IMR-90 (cell line): ENCODE measurements at regions not wholly inside any gene's neighbourhood (a gene's known extent, or its start where the extent isn't known, plus 50 kb on each side); places are given as distances from the start of the nearest gene placed in this dataset.

Experiments
- ATAC-seq: fragments of 200-7000 bp; cut with Tn5 transposase; 2 replicates; pipeline ENCODE4 v1.9.1; 2020; ENCODE audit warnings: low read depth, mild to moderate bottlenecking, moderate library complexity
- BruUV-seq: library from RNA; stranded (reverse); fragments of 400-500 nt; replicated peaks from 2 replicates; lab custom pipeline; 2021; lab: Mats Ljungman, UMichigan
- CTCF ChIA-PET: fragments of 300-600 bp; formaldehyde crosslinking; extraction: SDS; loops from one replicate; lab custom pipeline; 2021; ENCODE audit warnings: antibody characterized with exemption; lab: Yijun Ruan, JAX
- POLR2A ChIA-PET: fragments of 300-600 bp; sonication (Branson Sonifier 250); formaldehyde crosslinking; loops from one replicate; lab custom pipeline; 2022; ENCODE audit warnings: antibody characterized with exemption; ENCODE audit not compliant: unreplicated experiment; lab: Charles Lee
- DNase-seq: peaks from one replicate; pipeline ENCODE4 v3.0.0; 2013
- H2AFZ ChIP-seq: replicated peaks from 2 replicates; pipeline ENCODE3; 2013; ENCODE audit warnings: low read length, mild to moderate bottlenecking; ENCODE audit not compliant: poor library complexity
- H2AK5ac ChIP-seq: 2 replicates; pipeline ENCODE4 v1.6.1; 2013; ENCODE audit warnings: low read depth, low read length, inconsistent platforms
- H2AK9ac ChIP-seq: replicated peaks from 2 replicates; pipeline ENCODE3; 2013; ENCODE audit warnings: mild to moderate bottlenecking, low read depth, low read length, moderate library complexity; ENCODE audit not compliant: poor library complexity
- H2BK120ac ChIP-seq: 2 replicates; pipeline ENCODE4 v1.6.1; 2013; ENCODE audit warnings: low read depth, low read length, inconsistent platforms
- H2BK15ac ChIP-seq: 3 replicates; pipeline ENCODE4 v1.6.1; 2013; ENCODE audit warnings: low read depth, low read length, inconsistent platforms
- H2BK20ac ChIP-seq: 2 replicates; pipeline ENCODE4 v1.6.1; 2013; ENCODE audit warnings: low read depth, mild to moderate bottlenecking, inconsistent platforms, low read length, moderate library complexity
- H2BK5ac ChIP-seq: 2 replicates; pipeline ENCODE4 v1.6.1; 2013; ENCODE audit warnings: mild to moderate bottlenecking, low read depth, low read length, inconsistent platforms; ENCODE audit not compliant: poor library complexity, severe bottlenecking
- H3K14ac ChIP-seq: replicated peaks from 2 replicates; pipeline ENCODE4 v1.6.1; 2013; ENCODE audit warnings: low read depth, low read length, inconsistent platforms
- H3K18ac ChIP-seq: 2 replicates; pipeline ENCODE4 v1.6.1; 2013; ENCODE audit warnings: low read depth, low read length, control low read depth
- H3K23ac ChIP-seq: 2 replicates; pipeline ENCODE4 v1.6.1; 2013; ENCODE audit warnings: low read depth, low read length, inconsistent platforms
- H3K27ac ChIP-seq: 2 replicates; pipeline ENCODE4 v1.5.1; 2013; ENCODE audit warnings: mild to moderate bottlenecking, control low read depth, low read length; ENCODE audit not compliant: insufficient read depth
- H3K27me3 ChIP-seq: 2 replicates; pipeline ENCODE4 v1.6.1; 2013; ENCODE audit warnings: low read length; ENCODE audit not compliant: control insufficient read depth, insufficient read depth
- H3K36me3 ChIP-seq: 2 replicates; pipeline ENCODE4 v1.6.1; 2013; ENCODE audit warnings: low read length, mixed read lengths; ENCODE audit not compliant: control insufficient read depth, insufficient read depth
- H3K4ac ChIP-seq: 2 replicates; pipeline ENCODE4 v1.6.1; 2013; ENCODE audit warnings: low read depth, low read length, inconsistent platforms
- H3K4me1 ChIP-seq: 2 replicates; pipeline ENCODE4 v1.6.1; 2013; ENCODE audit warnings: low read length, mixed read lengths; ENCODE audit not compliant: control insufficient read depth, insufficient read depth
- H3K4me2 ChIP-seq: 2 replicates; pipeline ENCODE4 v1.6.1; 2013; ENCODE audit warnings: low read depth, mild to moderate bottlenecking, control low read depth, low read length, moderate library complexity
- H3K4me3 ChIP-seq: 2 replicates; pipeline ENCODE4 v1.5.1; 2013; ENCODE audit warnings: low read depth, mild to moderate bottlenecking, control low read depth, low read length, moderate library complexity; ENCODE audit not compliant: insufficient read depth
- H3K56ac ChIP-seq: 2 replicates; pipeline ENCODE4 v1.6.1; 2013; ENCODE audit warnings: low read length, inconsistent platforms; ENCODE audit not compliant: insufficient read depth; ENCODE audit errors: extremely low read depth
- H3K79me1 ChIP-seq, 2 experiments: 2 replicates each; pipeline ENCODE4 v1.6.1; 2013; ENCODE audit warnings: low read length in 2 of 2, inconsistent platforms in 1 of 2, low read depth in 1 of 2
- H3K9ac ChIP-seq: 2 replicates; pipeline ENCODE4 v1.6.1; 2013; ENCODE audit warnings: low read depth, low read length, control low read depth
- H3K9me1 ChIP-seq: 2 replicates; pipeline ENCODE4 v1.6.1; 2013; ENCODE audit warnings: low read length, inconsistent platforms; ENCODE audit not compliant: insufficient read depth
- H3K9me3 ChIP-seq: 2 replicates; pipeline ENCODE4 v1.6.1; 2013; ENCODE audit warnings: low read length; ENCODE audit not compliant: control insufficient read depth, insufficient read depth
- H4K20me1 ChIP-seq: 2 replicates; pipeline ENCODE4 v1.6.1; 2013; ENCODE audit warnings: low read length, inconsistent platforms; ENCODE audit not compliant: insufficient read depth
- H4K5ac ChIP-seq: 2 replicates; pipeline ENCODE4 v1.6.1; 2013; ENCODE audit warnings: mild to moderate bottlenecking, low read depth, low read length, control low read depth
- H4K8ac ChIP-seq, 2 experiments: 2 replicates each; pipeline ENCODE4 v1.6.1; 2013; ENCODE audit warnings: low read depth in 2 of 2, low read length in 2 of 2, control low read depth in 1 of 2, inconsistent platforms in 1 of 2
- H4K91ac ChIP-seq: 2 replicates; pipeline ENCODE4 v1.6.1; 2013; ENCODE audit warnings: low read depth, low read length, inconsistent platforms; ENCODE audit not compliant: insufficient read depth
- BHLHE40 ChIP-seq: fragments of 150-350 bp; IDR thresholded peaks from 2 replicates; pipeline ENCODE4 v1.6.1; 2016; ENCODE audit warnings: mild to moderate bottlenecking, low read depth, low read length
- CEBPB ChIP-seq: IDR thresholded peaks from 2 replicates; pipeline ENCODE4 v1.6.1; 2012; ENCODE audit warnings: low read depth, low read length, improper control_type of control experiment
- CHD1 ChIP-seq: IDR thresholded peaks from 2 replicates; pipeline ENCODE4 v1.6.1; 2012; ENCODE audit warnings: low read depth, low read length, improper control_type of control experiment
- FOS ChIP-seq: fragments of 150-350 bp; IDR thresholded peaks from 2 replicates; pipeline ENCODE4 v1.6.1; 2016; ENCODE audit warnings: low read depth, low read length
- MAFK ChIP-seq: IDR thresholded peaks from 2 replicates; pipeline ENCODE4 v1.6.1; 2012; ENCODE audit warnings: low read depth, low read length, improper control_type of control experiment
- MAZ ChIP-seq: IDR thresholded peaks from 2 replicates; pipeline ENCODE4 v1.6.1; 2012; ENCODE audit warnings: low read depth, mild to moderate bottlenecking, low read length, improper control_type of control experiment, moderate library complexity, borderline replicate concordance
- MXI1 ChIP-seq: IDR thresholded peaks from 2 replicates; pipeline ENCODE4 v1.6.1; 2012; ENCODE audit warnings: low read depth, mild to moderate bottlenecking, low read length, moderate library complexity, borderline replicate concordance
- NFE2L2 ChIP-seq: fragments of 150-350 bp; IDR thresholded peaks from 2 replicates; pipeline ENCODE4 v1.6.1; 2016; ENCODE audit warnings: low read depth, mild to moderate bottlenecking, low read length
- POLR2A ChIP-seq: IDR thresholded peaks from 2 replicates; pipeline ENCODE4 v1.6.1; 2012; ENCODE audit warnings: mild to moderate bottlenecking, low read depth, low read length
- RAD21 ChIP-seq: IDR thresholded peaks from 2 replicates; pipeline ENCODE4 v1.6.1; 2012; ENCODE audit warnings: low read length, improper control_type of control experiment
- RCOR1 ChIP-seq: IDR thresholded peaks from 2 replicates; pipeline ENCODE4 v1.6.1; 2012; ENCODE audit warnings: mild to moderate bottlenecking, low read length, improper control_type of control experiment; ENCODE audit not compliant: insufficient replicate concordance
- RFX5 ChIP-seq: IDR thresholded peaks from 2 replicates; pipeline ENCODE4 v1.8.0; 2012; ENCODE audit warnings: low read depth, mild to moderate bottlenecking, low read length, moderate library complexity
- SMC3 ChIP-seq: fragments of 150-350 bp; IDR thresholded peaks from 2 replicates; pipeline ENCODE4 v1.6.1; 2016; ENCODE audit warnings: low read depth, mild to moderate bottlenecking, antibody characterized with exemption, low read length, moderate library complexity
- WGBS, 2 experiments: methylation state at CpG; one replicate each; pipeline versions ENCODE4 v1.1.5 to v1.1.7; 2013; ENCODE audit warnings: missing lambda C conversion rate in 2 of 2; ENCODE audit not compliant: insufficient read length in 1 of 2; ENCODE audit errors: extremely low coverage in 2 of 2; 5-methylcytosine and 5-hydroxymethylcytosine counted together
- dilution Hi-C: fragments of 300-500 bp; cut with HindIII; formaldehyde crosslinking; loops from one replicate; pipeline ENCODE4 v1.14.3; 2018; ENCODE audit warnings: low sequenced_read_pairs; ENCODE audit not compliant: unreplicated experiment
- in situ Hi-C: fragments of 300-500 bp; cut with MboI; formaldehyde crosslinking; loops from 3 replicates; pipeline ENCODE4 v1.14.3; 2019; ENCODE audit warnings: low sequenced_read_pairs, inconsistent platforms, mixed read lengths
- intact Hi-C: fragments of 100-400 bp; cut with micrococcal nuclease; formaldehyde crosslinking; loops from 2 replicates; pipeline ENCODE4 v1.10.0; 2022
- TF ChIP-seq, protein P1 (sequence below): conservative IDR thresholded peaks from 2 replicates; pipeline ENCODE4 v1.5.1; 2012; ENCODE audit warnings: mild to moderate bottlenecking, low read depth, low read length, improper control_type of control experiment
- TF ChIP-seq, protein P2 (sequence below): fragments of 150-350 bp; IDR thresholded peaks from 2 replicates; pipeline ENCODE4 v1.6.1; 2017; ENCODE audit warnings: mild to moderate bottlenecking, antibody characterized with exemption, low read length, low read depth
- TF ChIP-seq, protein P3 (sequence below): fragments of 150-350 bp; IDR thresholded peaks from 2 replicates; pipeline ENCODE4 v1.6.1; 2016; ENCODE audit warnings: low read depth, mild to moderate bottlenecking, low read length, moderate library complexity, borderline replicate concordance

DNA sequence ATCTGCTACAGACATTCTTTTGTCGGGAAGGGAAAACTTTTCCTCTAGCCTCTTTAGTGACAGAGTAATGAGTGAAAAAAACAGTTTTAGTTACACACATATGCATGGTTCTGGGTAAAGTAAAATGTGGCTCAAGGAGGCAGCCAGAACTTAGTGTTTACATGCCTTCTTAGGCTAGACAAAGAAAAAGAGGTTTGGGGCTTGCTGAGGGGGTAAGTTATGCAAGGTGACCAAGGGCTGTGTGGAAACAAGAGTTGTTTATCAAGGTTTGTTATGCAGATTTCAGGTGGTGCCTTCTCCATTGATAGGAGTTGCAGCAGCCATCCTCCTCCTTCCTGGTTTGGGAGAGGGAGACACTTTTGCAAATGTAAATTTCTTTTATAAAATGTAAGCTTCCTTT is 66.5 kb upstream of the RAB3GAP2 start:
- H4K91ac ChIP-seq, result no peak overlapping the region
- no peak overlapping the region for H2BK20ac ChIP-seq
- dilution Hi-C loops (no loop called here), intact Hi-C loops (no loop called here), in situ Hi-C loops (no loop called here)
- H2AK9ac ChIP-seq, result no peak overlapping the region
- no peaks in the 10 kb centered on the region for H3K4me1 ChIP-seq
- TF ChIP-seq, protein P1, sequence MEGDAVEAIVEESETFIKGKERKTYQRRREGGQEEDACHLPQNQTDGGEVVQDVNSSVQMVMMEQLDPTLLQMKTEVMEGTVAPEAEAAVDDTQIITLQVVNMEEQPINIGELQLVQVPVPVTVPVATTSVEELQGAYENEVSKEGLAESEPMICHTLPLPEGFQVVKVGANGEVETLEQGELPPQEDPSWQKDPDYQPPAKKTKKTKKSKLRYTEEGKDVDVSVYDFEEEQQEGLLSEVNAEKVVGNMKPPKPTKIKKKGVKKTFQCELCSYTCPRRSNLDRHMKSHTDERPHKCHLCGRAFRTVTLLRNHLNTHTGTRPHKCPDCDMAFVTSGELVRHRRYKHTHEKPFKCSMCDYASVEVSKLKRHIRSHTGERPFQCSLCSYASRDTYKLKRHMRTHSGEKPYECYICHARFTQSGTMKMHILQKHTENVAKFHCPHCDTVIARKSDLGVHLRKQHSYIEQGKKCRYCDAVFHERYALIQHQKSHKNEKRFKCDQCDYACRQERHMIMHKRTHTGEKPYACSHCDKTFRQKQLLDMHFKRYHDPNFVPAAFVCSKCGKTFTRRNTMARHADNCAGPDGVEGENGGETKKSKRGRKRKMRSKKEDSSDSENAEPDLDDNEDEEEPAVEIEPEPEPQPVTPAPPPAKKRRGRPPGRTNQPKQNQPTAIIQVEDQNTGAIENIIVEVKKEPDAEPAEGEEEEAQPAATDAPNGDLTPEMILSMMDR, result no peak
- TF ChIP-seq RFX5 (no peak), MAZ (no peak), CEBPB (no peak), SMC3 (no peak), MXI1 (no peak), RCOR1 (no peak), BHLHE40 (no peak), RAD21 (no peak), FOS (no peak), CHD1 (no peak), NFE2L2 (no peak), POLR2A (no peak), MAFK (no peak)
- TF ChIP-seq, protein P2, sequence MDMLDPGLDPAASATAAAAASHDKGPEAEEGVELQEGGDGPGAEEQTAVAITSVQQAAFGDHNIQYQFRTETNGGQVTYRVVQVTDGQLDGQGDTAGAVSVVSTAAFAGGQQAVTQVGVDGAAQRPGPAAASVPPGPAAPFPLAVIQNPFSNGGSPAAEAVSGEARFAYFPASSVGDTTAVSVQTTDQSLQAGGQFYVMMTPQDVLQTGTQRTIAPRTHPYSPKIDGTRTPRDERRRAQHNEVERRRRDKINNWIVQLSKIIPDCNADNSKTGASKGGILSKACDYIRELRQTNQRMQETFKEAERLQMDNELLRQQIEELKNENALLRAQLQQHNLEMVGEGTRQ, result no peak
- TF ChIP-seq, protein P3, sequence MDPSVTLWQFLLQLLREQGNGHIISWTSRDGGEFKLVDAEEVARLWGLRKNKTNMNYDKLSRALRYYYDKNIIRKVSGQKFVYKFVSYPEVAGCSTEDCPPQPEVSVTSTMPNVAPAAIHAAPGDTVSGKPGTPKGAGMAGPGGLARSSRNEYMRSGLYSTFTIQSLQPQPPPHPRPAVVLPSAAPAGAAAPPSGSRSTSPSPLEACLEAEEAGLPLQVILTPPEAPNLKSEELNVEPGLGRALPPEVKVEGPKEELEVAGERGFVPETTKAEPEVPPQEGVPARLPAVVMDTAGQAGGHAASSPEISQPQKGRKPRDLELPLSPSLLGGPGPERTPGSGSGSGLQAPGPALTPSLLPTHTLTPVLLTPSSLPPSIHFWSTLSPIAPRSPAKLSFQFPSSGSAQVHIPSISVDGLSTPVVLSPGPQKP, result no peak
- no peak overlapping the region for H3K4me2 ChIP-seq
- no peak overlapping the region for H2AK5ac ChIP-seq
- no peak overlapping the region for H3K56ac ChIP-seq
- H3K4me3 ChIP-seq, result no peak overlapping the region
- no peak overlapping the region for H4K5ac ChIP-seq
- no peaks in the 10 kb centered on the region for H3K79me1 ChIP-seq
- no TSS peak for BruUV-seq
- H4K20me1 ChIP-seq, result no peaks in the 10 kb centered on the region
- H3K14ac ChIP-seq, result no peak overlapping the region
- H3K9me1 ChIP-seq, result no peaks in the 10 kb centered on the region
- no peak overlapping the region for H2BK5ac ChIP-seq
- H4K8ac ChIP-seq, result no peak overlapping the region
- no peaks in the 10 kb centered on the region for H3K27me3 ChIP-seq
- H3K27ac ChIP-seq, result no peak overlapping the region
- no peak overlapping the region for H2AFZ ChIP-seq
- CTCF ChIA-PET, result no interaction called here
- H3K18ac ChIP-seq, result no peak overlapping the region
- H2BK120ac ChIP-seq, result no peak overlapping the region
- H2BK15ac ChIP-seq, result no peak overlapping the region
- H3K36me3 ChIP-seq, result no peaks in the 10 kb centered on the region
- H3K4ac ChIP-seq, result no peak overlapping the region
- POLR2A ChIA-PET, result no interaction called here
- ATAC-seq (no peak), DNase-seq (no peak)
- H3K23ac ChIP-seq, result no peak overlapping the region
- H3K9me3 ChIP-seq, result no peaks in the 10 kb centered on the region
- no peak overlapping the region for H3K9ac ChIP-seq
- WGBS, 2 experiments, result no CpG with 5 or more reads among the region's 1 CpG
